GM12892 (cell line): ENCODE measurements at regions not wholly inside any gene's neighbourhood (a gene's known extent, or its start where the extent isn't known, plus 50 kb on each side); places are given as distances from the start of the nearest gene placed in this dataset.
"Not testable (repeated sequence)": the region's sequence is repeated elsewhere in the genome, so short reads cannot be mapped to it uniquely, and the experiment has no call there.

ENCODE experiments used
- POLR2A ChIP-seq: IDR thresholded peaks from 2 replicates; pipeline ENCODE4 v1.6.1; 2011; ENCODE audit warnings: low read depth, low read length, control low read depth
- POLR2AphosphoS5 ChIP-seq: IDR thresholded peaks from 2 replicates; pipeline ENCODE4 v1.6.1; 2011; ENCODE audit warnings: low read depth, low read length, control low read depth
- TAF1 ChIP-seq: IDR thresholded peaks from 2 replicates; pipeline ENCODE4 v1.6.1; 2011; ENCODE audit warnings: low read depth, mild to moderate bottlenecking, control low read depth, low read length, borderline replicate concordance

GRCh38 chr2:187910922-187911321, 356.7 kb upstream of the TFPI start:
- TF ChIP-seq POLR2A, POLR2AphosphoS5, TAF1: not testable (repeated sequence)
